T-helper 9 cell (primary cell): ENCODE measurements at regions not wholly inside any gene's neighbourhood (a gene's known extent, or its start where the extent isn't known, plus 50 kb on each side); places are given as distances from the start of the nearest gene placed in this dataset.

ENCODE experiments used
- DNase-seq: peaks from one replicate; pipeline ENCODE4 v3.0.0-alpha.2; 2020

DNA sequence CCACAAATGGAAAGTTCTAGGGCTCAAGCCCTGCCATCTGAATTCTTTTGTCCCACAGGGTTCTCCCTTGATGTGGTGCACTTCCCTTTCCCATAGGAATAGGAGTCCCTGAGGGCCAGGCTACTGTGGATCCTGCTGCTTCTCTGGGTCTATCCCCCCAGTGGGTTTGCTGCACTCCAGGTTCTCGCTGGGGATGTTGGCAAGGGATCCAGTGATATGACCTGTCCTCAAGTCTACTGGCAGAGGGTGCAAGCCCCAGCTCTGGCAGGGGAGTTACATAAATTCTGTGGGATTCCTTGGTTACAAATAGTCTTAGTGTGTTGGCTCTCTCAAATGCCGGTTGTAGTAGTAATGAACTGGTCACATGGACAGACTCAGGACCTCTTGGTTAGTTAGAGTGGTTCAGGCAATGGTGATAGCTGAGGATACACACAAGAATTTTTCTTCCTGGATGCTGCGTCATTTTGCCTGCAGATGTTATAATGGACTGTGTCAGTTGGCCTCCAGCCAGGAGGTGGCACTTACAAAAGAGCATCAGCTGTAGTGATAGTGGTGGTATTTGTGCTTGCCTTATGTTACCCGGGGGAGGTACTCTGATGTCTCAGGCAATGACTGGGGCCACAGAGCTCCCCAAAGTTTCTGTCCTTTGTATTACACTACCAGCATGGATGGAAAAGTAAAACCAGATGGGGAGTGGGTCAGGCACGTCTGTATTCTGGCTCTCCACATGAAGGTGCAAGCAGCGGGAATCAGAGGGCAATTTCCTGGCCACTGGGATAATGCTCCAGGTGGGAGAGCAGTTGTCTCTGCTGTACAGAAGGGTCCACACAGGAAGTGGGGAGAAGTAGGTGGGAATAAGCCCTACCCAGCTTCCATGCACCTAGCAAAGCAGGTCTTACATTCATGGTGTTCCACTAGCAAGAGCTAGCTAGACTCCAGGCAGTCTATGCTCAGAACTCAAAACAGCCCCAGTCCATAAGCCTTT, 267.9 kb downstream of the SOX11 start:
- DNase-seq = no peak

DNA sequence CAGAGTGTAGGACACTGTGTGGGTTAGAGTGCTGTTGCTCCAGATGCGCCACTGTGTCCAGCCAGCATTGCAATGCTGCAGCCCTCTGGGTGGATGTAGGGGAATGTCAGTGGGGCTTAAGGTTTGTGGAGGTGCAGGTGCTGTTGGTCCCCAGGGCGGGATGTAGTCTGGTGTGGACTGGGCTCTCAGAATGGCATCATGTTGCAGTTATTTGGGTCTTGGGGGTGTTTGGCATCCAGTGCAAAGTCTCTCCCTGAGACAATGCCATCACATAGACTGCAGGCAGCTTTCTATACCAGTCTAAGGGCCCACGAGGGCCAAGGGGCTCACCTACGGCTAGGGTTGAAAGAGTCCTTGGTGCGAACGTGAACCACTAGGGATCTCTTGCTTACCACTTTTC, 275.3 kb downstream of the SOX11 start:
- DNase-seq = no peak

DNA sequence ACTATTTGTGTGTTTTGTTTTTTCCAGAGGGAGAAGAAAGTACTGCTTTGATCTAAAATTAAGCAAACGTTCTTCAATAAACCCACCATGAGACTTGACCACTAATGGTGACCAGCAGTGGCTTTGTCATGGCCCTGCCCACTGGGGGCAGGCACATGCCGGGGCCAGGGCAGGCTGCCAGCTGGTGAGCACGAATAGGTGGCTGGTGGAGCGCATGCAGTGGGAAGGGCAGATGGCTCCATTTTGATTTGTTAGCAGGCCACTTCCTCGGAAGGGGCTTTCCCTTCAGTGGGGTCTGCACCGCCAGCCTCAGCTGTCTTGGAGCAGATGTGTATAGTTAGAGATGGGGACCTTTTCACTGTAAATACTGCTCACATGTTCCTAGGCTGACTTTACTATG, 277.1 kb downstream of the SOX11 start:
- no peak for DNase-seq

GRCh38 chr2:5970347-5970746, 278.2 kb downstream of the SOX11 start:
- DNase-seq = no peak

- no peak for DNase-seq
Observed at GRCh38 chr2:5974477-5974876, 282.3 kb downstream of the SOX11 start.

- no peak for DNase-seq
Observed at GRCh38 chr2:5975401-5975800, 283.2 kb downstream of the SOX11 start.

GRCh38 chr2:5976531-5977065, 284.4 kb downstream of the SOX11 start:
- no peak for DNase-seq

DNA sequence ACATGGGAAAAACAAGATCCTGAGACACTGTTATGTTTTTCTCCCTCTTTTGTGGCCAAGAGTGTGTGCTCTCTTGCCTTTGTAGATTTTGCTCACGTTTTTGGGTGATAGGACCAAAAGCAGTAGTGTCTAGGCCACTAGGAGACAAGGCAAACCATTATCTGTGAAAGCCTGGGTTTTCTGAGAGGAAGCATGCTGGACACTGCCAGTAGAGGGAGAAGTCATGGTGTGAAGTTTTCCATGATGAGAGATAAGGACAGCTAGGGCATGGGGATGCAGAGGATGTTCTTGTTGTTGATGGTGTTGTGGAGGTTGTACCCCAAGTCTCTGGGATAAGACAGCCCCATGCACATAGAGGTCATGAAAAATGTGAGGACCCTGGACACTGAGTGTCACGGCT, 285.3 kb downstream of the SOX11 start:
- no peak for DNase-seq

GRCh38 chr2:5978131-5978751, 286.1 kb downstream of the SOX11 start:
- no peak for DNase-seq

- DNase-seq = no peak
Observed at GRCh38 chr2:5980450-5981190, 288.4 kb downstream of the SOX11 start.

DNA sequence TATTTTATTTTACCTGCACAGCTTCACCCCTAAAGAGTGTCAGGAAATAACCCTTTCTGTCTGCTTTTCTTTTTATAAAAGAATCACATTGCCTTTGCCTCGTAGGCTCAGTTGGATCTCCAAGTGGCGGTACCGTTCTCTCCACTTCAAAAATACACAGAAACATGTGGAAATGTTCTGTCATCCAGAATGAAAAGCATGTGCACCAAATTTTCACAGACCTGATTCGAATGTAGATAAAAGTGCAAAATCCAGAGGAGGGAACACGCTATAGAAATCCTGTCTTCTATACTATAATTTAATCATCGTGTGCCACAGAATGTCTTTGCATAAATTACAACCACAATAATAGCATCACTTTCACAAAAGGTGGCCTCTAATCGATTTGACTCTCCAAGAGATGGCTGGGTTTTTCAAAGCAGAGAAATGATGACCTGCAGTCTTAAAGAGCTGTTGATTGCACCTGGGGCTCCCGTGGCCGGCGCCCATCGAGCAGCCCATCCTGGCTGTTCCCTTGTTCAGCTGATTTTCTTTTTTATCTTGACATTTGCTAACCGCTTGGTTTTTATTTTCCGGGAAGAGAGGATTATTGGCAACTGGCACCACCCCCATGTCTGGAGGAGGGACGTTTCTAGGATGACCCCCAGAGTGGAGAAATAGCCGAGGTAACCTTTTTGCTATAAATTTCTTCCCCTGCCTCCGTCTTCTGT, 290.2 kb downstream of the SOX11 start:
- DNase-seq = no peak

DNA sequence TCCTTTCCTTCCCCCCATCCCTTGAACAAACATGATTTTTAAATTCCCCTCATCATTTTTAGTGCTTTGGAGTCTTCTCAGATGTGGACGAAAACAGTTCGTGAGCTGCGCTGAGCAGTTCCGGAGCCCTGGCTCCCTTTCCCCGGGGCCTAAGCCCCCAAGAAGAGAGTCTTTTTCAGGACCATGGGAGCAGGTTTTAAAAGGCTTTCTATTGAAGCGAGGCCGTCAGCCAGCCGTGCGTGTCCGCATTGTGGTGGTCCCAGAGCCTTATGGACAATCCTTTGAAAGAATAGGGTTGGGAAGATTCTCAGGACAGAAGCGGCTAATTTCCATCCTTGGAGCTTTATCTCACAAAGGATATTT, 290.7 kb downstream of the SOX11 start:
- DNase-seq = no peak

DNA sequence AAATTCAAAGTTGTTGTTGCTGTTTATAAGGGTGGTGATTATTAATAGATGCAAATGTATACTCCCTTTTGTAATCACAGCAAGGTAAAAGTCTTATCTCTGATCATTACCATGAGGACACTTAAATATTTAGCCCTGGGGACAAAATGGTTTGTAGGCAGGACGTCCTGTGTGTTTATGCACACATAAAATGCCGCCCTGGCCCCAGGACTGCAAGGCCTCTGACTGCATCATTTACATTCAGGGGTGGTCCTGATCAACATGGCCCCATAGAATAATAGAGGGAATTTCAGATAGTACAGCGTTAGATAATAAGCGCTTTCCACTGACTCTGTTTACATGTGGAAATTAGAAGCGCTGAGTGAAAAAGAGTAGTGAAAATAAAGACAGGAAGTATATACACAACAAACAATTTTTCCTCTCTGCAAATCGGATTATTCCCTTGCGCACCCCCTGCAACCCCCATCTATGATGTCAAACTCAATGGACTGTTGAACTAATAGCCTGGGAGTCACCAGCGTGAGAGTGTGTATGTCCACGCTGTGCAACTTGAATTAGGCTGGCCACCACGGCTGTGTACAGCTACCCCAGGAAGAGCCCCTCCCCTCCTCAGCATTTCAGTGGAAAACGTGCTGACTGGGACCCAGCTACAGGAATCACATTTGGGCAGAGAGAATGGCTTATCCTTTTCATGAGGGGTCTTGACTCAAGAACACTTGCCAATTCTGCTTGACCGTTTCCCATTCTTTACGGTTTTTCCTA, 291.5 kb downstream of the SOX11 start:
- DNase-seq = no peak

GRCh38 chr2:5984273-5984655, 292.1 kb downstream of the SOX11 start:
- no peak for DNase-seq

GRCh38 chr2:5984946-5985345, 292.8 kb downstream of the SOX11 start:
- no peak for DNase-seq

DNA sequence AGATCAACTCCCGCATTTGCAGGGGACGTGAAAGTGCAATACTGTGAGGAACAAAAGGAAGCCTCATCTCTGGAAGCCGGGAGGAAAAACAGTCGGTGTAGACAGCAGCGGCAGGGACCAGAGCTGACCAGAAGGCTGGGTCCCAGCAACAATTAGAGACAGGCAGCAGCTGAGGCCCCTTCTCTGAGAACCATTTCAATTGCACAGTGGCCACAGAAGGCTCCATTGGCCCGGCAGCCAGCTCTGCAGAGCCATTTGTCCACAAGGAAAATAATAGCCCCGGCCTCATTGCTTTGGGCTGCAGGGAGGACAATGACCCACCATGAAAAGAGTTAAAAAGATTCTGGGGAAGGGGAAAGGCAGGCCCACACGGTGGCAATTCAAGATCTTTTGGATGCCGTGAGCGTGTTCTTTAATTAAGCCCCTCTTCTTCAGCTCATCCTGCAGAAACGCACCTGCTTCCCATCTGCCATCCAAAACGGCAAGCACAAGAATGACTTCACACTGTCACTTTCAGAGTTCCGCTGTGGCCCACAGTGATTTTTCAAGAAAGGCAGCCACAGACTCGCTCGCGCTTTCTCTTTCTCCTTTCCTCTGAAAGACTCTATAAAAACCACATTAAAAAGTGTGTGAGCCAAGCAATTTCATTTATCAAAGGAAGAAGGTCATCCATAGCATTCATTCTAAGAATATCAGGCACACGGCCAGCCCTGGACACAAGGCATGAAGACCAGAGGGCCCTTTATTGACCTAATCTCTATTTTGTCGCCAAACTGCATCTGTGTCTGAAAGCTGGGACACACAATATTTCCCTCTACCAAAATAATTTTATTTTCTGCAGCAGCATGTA, 293.6 kb downstream of the SOX11 start:
- DNase-seq = no peak

DNA sequence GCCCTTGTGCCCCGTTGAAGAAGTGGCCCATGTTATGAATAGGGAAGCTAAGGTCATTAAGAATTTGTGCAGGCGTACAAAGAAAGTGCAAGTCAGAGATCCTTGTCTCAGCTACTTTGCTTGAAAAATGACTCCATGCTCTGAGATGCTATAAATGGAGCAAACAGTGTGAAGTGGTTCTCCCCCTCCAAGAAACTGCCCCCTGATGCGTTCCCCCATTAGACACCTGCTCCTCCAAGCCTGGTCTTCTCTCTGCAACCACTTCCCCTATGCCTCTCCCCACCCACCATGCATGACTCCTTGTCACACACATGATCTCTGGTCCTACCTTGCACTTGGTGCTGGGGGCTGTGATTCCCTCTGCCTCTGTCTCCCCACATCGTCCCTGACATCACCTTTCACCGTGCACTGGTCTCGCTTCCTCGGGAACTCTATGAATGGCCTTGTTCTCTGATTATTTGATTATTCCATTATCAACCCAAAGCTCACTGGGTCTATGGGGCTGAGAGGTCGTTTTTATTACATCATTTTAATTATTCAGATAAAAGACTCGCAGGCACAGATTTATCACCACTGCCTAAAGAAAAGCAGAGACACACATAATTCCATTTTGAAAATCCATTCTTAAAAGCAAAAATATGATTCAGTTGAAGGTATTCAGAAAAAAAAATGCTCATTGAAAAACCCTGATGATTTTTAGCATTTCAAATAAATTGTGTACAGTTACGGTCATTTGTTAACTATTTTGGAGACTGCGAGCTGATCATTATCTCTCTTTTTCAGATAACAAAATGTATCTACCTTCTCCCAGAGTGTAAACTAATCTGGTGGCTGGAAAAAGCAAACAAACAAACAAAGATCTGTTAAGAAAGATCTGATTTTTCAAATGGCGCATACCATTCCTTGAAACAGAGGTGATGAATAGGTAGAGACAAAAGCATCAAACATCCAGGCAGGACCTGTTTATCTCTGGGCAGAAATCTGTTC, 294.9 kb downstream of the SOX11 start:
- DNase-seq = no peak

GRCh38 chr2:5988120-5988519, 295.9 kb downstream of the SOX11 start:
- no peak for DNase-seq

GRCh38 chr2:5990086-5990485, 297.9 kb downstream of the SOX11 start:
- no peak for DNase-seq
